Thymus (tissue), 11 donors: ENCODE measurements at regions not wholly inside any gene's neighbourhood (a gene's known extent, or its start where the extent isn't known, plus 50 kb on each side); places are given as distances from the start of the nearest gene placed in this dataset.

ENCODE experiments used
- DNase-seq, 9 donors: peaks; one replicate each; pipeline ENCODE4 v3.0.0-alpha.2; 2013; ENCODE audit warnings: low spot score in 9 of 9, low read depth in 6 of 9, missing footprints in 1 of 9
- H3K27ac ChIP-seq, 2 donors: one replicate each; pipeline ENCODE4 v1.5.1; 2013; ENCODE audit warnings: control low read depth in 1 of 2, low read depth in 1 of 2, low read length in 1 of 2, mild to moderate bottlenecking in 1 of 2, moderate library complexity in 1 of 2
- H3K27me3 ChIP-seq, 2 donors: one replicate each; pipeline ENCODE4 v1.5.1; 2013; ENCODE audit warnings: low read length in 1 of 2; ENCODE audit not compliant: control insufficient read depth in 2 of 2, insufficient read depth in 1 of 2
- H3K36me3 ChIP-seq, 2 donors: one replicate each; pipeline ENCODE4 v1.5.1; 2013; ENCODE audit warnings: low read length in 1 of 2, mild to moderate bottlenecking in 1 of 2, moderate library complexity in 1 of 2; ENCODE audit not compliant: control insufficient read depth in 2 of 2, insufficient read depth in 2 of 2
- H3K4me1 ChIP-seq, 2 donors: one replicate each; pipeline ENCODE4 v1.5.1; 2013; ENCODE audit warnings: low read length in 2 of 2; ENCODE audit not compliant: control insufficient read depth in 2 of 2, insufficient read depth in 2 of 2
- H3K4me3 ChIP-seq, 2 donors: one replicate each; pipeline ENCODE4 v1.5.1; 2013; ENCODE audit warnings: low read length in 2 of 2, control low read depth in 1 of 2, mild to moderate bottlenecking in 1 of 2
- H3K9me3 ChIP-seq, 2 donors: one replicate each; pipeline ENCODE4 v1.5.1; 2013; ENCODE audit warnings: low read length in 1 of 2, mild to moderate bottlenecking in 1 of 2; ENCODE audit not compliant: control insufficient read depth in 2 of 2, insufficient read depth in 1 of 2
- WGBS: extraction: QIAGEN DNeasy Blood & Tissue Kit; methylation state at CpG from one replicate; pipeline ENCODE4 v1.1.7; 2013; 5-methylcytosine and 5-hydroxymethylcytosine counted together
- donor health status: healthy.

DNA sequence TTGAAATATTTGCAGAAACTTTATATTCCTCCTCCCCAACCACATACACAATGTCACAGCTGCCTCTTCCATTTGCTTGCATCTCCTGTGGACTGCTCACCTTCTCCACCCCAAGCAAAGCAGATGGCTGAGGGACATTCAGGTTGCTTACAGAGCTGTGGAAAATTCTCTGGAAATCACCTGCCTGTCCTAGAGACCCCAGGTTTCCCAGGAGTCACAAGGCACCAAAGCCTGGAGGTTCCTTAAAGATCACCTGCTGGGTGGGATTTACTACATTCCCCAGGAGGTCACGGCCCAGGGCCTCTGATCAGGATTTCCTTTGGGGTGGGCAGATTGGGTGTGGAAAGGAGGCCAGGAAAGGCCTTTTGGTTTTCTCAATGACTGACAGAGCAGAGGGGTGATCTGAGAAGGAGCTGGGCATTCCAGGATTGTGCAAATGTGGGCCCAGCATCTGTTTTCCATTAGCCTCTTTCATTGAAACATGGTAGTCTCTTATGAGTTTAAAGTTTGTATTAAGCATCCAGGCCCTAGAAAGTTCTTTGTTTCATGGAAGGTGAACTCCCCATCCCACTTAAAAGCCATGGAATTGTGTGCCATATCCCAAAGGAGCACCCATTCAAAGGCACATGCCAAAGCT is 410.7 kb upstream of the TNP1 start:
- WGBS, result 98% methylated on average over 1 of the region's 1 CpG
- Histone ChIP-seq H3K36me3 (no peaks in the 10 kb centered on the region), H3K4me1 (no peaks in the 10 kb centered on the region), H3K27me3 (no peaks in the 10 kb centered on the region), H3K9me3 (no peaks in the 10 kb centered on the region), H3K4me3 (no peak overlapping the region), H3K27ac (no peak overlapping the region)
- no peak for DNase-seq

DNA sequence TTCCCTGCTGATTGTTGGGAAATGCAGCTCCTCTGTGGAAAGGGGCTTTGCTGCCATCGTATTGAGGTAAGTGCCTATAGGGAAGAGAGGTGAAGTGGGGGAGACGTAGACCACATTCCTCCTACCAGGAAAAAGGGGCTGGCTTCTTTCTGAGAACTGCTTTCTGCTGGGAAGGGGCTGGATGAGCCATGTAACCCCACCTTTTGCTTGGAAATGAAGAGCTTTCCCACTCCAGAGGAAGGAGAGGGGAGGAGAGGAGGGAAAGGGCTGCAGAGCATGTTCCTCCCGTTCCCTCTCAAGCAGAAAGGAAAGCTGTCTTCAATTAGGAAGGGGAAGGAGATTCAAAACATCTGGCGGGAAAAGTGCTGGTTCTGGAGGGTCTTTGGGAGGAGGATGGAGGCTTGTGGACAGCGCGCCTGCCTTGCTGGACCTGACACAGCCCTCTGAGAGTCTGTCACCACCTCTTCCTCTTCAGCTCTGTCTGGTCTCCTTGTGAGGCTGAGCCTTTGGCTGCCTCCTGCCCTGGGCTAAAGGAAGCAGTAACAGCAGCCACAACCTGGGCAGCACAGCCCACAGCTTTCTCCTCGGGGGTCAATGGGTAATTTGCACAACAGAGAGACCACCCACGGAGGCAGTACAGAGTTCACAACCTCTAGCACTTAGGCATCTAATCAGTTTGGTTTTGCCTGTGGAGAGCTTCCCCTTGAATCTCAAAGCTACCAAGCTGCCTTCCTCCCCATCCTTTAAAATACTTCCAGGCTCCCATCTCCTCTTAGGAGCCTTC is 410.0 kb upstream of the TNP1 start:
- WGBS, result 58% methylated on average over 8 of the region's 8 CpGs
- no peak overlapping the region for H3K27ac ChIP-seq
- no peak overlapping the region for H3K4me3 ChIP-seq
- no peaks in the 10 kb centered on the region for H3K4me1 ChIP-seq
- no peak for DNase-seq
- no peaks in the 10 kb centered on the region for H3K36me3 ChIP-seq
- no peaks in the 10 kb centered on the region for H3K27me3 ChIP-seq
- no peaks in the 10 kb centered on the region for H3K9me3 ChIP-seq

DNA sequence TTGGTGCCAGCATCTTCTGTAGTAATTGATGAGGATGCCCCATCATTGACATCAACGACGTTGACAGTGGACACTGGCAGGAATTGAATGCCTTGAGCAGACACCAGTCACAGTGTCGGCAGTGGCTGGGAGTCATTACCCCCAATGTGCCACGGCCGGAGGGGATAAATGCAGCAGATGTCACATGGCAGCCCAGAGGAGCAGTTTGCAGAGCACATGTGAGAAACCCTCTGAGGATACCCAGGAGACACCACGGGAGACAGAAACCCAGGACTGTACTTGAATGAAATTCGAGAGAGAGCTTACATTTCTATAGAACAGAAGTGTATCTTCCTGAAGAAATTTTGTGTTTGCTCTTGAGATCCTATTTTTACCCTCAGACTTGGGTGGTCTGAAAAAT is 409.1 kb upstream of the TNP1 start:
- Histone ChIP-seq H3K9me3 (no peaks in the 10 kb centered on the region), H3K4me3 (no peak overlapping the region), H3K27me3 (no peaks in the 10 kb centered on the region), H3K27ac (no peak overlapping the region), H3K36me3 (no peaks in the 10 kb centered on the region), H3K4me1 (no peaks in the 10 kb centered on the region)
- no peak for DNase-seq
- WGBS, result 92% methylated on average over 7 of the region's 7 CpGs

DNA sequence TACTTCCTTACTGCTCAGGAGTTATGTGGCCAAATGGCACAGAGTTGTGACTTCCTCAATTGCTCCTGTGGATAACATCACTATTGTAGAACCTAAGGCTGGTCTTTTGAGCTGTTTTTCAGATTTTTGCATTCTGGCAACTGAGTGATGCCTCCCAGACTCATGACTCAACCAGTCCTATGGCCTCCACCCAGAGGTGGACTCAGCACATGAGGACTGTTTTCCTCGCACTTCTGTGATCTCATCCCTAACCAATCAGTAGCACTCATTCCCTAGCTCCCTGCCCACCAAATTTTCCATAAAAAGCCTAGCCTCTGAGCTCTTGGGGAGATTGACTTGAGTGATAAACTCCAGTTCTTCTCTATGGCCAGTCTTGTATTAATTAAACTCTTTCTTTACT is 407.9 kb upstream of the TNP1 start:
- Histone ChIP-seq H3K27me3 (no peaks in the 10 kb centered on the region), H3K4me1 (no peaks in the 10 kb centered on the region), H3K9me3 (no peaks in the 10 kb centered on the region), H3K4me3 (no peak overlapping the region), H3K36me3 (no peaks in the 10 kb centered on the region), H3K27ac (no peak overlapping the region)
- 97% methylated on average over 1 of the region's 1 CpG for WGBS
- DNase-seq, result no peak

DNA sequence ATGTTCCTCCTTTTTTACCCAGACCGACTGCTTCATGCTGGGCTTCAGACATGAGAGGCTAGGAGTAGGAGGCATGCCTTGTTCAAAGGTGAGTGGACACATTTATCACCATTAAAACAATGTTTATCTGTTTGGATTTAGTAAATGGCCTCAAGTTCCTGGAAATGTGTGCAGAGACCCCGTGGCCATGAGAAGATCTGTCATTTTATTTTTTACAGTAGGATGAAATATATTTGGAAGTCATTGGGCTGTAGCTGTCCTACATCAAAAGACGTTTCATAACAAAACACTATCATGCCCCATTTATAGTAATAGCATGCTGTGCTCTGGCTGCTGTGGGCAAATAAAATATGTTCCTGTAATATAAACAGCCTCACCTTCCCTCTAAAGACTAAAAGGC is 403.9 kb upstream of the TNP1 start:
- H3K4me3 ChIP-seq, result no peak overlapping the region
- H3K4me1 ChIP-seq, result no peaks in the 10 kb centered on the region
- H3K27ac ChIP-seq, result no peak overlapping the region
- H3K27me3 ChIP-seq, result no peaks in the 10 kb centered on the region
- H3K36me3 ChIP-seq, result no peaks in the 10 kb centered on the region
- no peaks in the 10 kb centered on the region for H3K9me3 ChIP-seq
- 80% methylated on average over 3 of the region's 3 CpGs for WGBS
- no peak for DNase-seq

DNA sequence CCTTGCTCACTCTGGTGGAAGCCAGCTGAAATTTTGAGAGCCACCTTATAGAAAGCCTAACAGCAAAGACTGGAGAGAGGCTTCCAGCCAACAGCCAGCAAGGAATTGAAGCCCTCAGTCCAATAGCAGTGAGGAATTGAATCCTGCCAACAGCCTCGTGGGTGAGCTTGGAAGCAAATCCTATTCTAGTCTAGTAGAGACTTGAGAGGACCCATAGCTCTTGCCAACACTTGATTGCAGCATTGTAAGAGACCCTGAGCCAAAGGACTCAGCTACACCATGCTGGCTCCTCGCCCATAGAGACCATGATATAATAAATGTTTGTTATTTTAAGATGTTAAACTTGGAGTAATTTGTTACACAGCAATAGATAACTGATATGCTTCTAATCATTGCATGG is 403.0 kb upstream of the TNP1 start:
- 82% methylated on average over 2 of the region's 2 CpGs for WGBS
- no peaks in the 10 kb centered on the region for H3K4me1 ChIP-seq
- no peak overlapping the region for H3K4me3 ChIP-seq
- no peak overlapping the region for H3K27ac ChIP-seq
- no peaks in the 10 kb centered on the region for H3K9me3 ChIP-seq
- no peaks in the 10 kb centered on the region for H3K27me3 ChIP-seq
- H3K36me3 ChIP-seq, result no peaks in the 10 kb centered on the region
- DNase-seq, result no peak

GRCh38 chr2:217261452-217261851 is 401.6 kb upstream of the TNP1 start:
- Histone ChIP-seq H3K36me3 (no peaks in the 10 kb centered on the region), H3K27me3 (no peaks in the 10 kb centered on the region), H3K4me3 (no peak overlapping the region), H3K27ac (no peak overlapping the region), H3K9me3 (no peaks in the 10 kb centered on the region), H3K4me1 (no peaks in the 10 kb centered on the region)
- DNase-seq, result no peak
- WGBS, result 47% methylated on average over 4 of the region's 4 CpGs

GRCh38 chr2:217260441-217261115 is 400.7 kb upstream of the TNP1 start:
- Histone ChIP-seq H3K4me3 (no peak overlapping the region), H3K4me1 (no peaks in the 10 kb centered on the region), H3K36me3 (no peaks in the 10 kb centered on the region), H3K9me3 (no peaks in the 10 kb centered on the region), H3K27me3 (no peaks in the 10 kb centered on the region), H3K27ac (no peak overlapping the region)
- DNase-seq, result no peak
- 93% methylated on average over 8 of the region's 8 CpGs for WGBS

GRCh38 chr2:217258170-217258569 is 398.3 kb upstream of the TNP1 start:
- Histone ChIP-seq H3K4me3 (no peak overlapping the region), H3K27me3 (no peaks in the 10 kb centered on the region), H3K36me3 (no peaks in the 10 kb centered on the region), H3K9me3 (no peaks in the 10 kb centered on the region), H3K27ac (no peak overlapping the region), H3K4me1 (no peaks in the 10 kb centered on the region)
- DNase-seq, result no peak
- 93% methylated on average over 3 of the region's 3 CpGs for WGBS
